Peyer's patch (tissue), 4 donors: ENCODE measurements at regions not wholly inside any gene's neighbourhood (a gene's known extent, or its start where the extent isn't known, plus 50 kb on each side); places are given as distances from the start of the nearest gene placed in this dataset.

ENCODE experiments used
- DNase-seq, 3 donors: peaks; one replicate each; pipeline ENCODE4 v3.0.0-alpha.2; 2017 to 2019
- H3K27ac ChIP-seq, 4 donors: fragments of 200-600 bp; sonication (generic); one replicate each; pipeline ENCODE4 v1.5.1; 2016 to 2019
- H3K27me3 ChIP-seq, 2 donors: fragments of 200-600 bp; sonication (generic); one replicate each; pipeline ENCODE4 v1.5.1; 2019
- H3K36me3 ChIP-seq, 3 donors: fragments of 200-600 bp; sonication (generic); one replicate each; pipeline ENCODE4 v1.5.1; 2016 to 2019
- H3K4me1 ChIP-seq, 4 donors: fragments of 200-600 bp; sonication (generic); one replicate each; pipeline ENCODE4 v1.5.1; 2016 to 2019
- H3K4me3 ChIP-seq, 4 donors: fragments of 200-600 bp; sonication (generic); 1 replicate in 3 of 4; 2 replicates in 1 of 4; pipeline ENCODE4 v1.5.1; 2016 to 2019; ENCODE audit warnings: mild to moderate bottlenecking in 1 of 4
- H3K9me3 ChIP-seq, 4 donors: fragments of 200-600 bp; sonication (generic); one replicate each; pipeline ENCODE4 v1.5.1; 2016 to 2019; ENCODE audit warnings: mild to moderate bottlenecking in 1 of 4
- CTCF ChIP-seq, 6 experiments: fragments of 450-650 bp in 4 of 6; fragments of 200-600 bp in 2 of 6; sonication (generic) in 1 of 6; IDR thresholded peaks; one replicate each; pipeline ENCODE4 v1.5.1; 2017 to 2019; ENCODE audit warnings: antibody characterized with exemption in 6 of 6, mild to moderate bottlenecking in 3 of 6, moderate library complexity in 1 of 6
- POLR2A ChIP-seq, 2 donors: fragments of 450-650 bp; IDR thresholded peaks; one replicate each; pipeline ENCODE4 v1.5.1; 2017; ENCODE audit warnings: antibody characterized with exemption in 2 of 2, mild to moderate bottlenecking in 2 of 2, moderate library complexity in 2 of 2

DNA sequence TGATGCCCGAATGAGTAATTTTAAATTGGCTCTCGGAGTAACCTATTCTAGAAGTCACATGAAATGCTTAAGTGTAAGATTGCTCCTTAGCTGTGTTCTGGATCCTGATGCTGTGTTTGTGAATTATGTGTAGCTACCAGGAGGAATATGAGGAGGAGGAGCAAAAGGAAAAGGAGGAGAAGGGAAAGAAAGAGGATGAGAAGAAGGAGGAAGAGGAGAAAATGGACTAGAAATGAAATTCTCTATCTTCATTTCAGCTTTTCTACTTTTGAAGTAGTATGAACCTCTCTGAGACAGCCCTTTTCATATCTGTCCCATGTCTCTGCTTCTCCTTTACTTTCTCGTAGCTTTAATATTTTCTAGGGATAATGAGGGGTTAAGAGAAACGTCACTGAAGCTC, 119.4 kb upstream of the ACTBL2 start:
- Histone ChIP-seq H3K27ac (no peak overlapping the region), H3K4me1 (no peaks in the 10 kb centered on the region), H3K4me3 (no peak overlapping the region), H3K36me3 (no peaks in the 10 kb centered on the region), H3K27me3 (no peaks in the 10 kb centered on the region), H3K9me3 (no peaks in the 10 kb centered on the region)
- DNase-seq: no peak
- TF ChIP-seq POLR2A (IDR thresholded peaks at IDR 0.05): no peak
- no peak for TF ChIP-seq CTCF (IDR thresholded peaks at IDR 0.05)

GRCh38 chr5:57600321-57600720, 117.7 kb upstream of the ACTBL2 start:
- no peaks in the 10 kb centered on the region for H3K4me1 ChIP-seq

GRCh38 chr5:57598756-57599155, 116.1 kb upstream of the ACTBL2 start:
- no peak for DNase-seq
- Histone ChIP-seq H3K27me3 (no peaks in the 10 kb centered on the region), H3K4me3 (no peak overlapping the region), H3K27ac (no peak overlapping the region), H3K36me3 (no peaks in the 10 kb centered on the region), H3K4me1 (no peaks in the 10 kb centered on the region), H3K9me3 (no peaks in the 10 kb centered on the region)
- TF ChIP-seq POLR2A (IDR thresholded peaks at IDR 0.05) (no peak), CTCF (IDR thresholded peaks at IDR 0.05) (no peak)

More at GRCh38 chr5:57600321-57600720, 117.7 kb upstream of the ACTBL2 start:
- Histone ChIP-seq H3K4me3 (no peak overlapping the region), H3K27ac (no peak overlapping the region), H3K9me3 (no peaks in the 10 kb centered on the region), H3K27me3 (no peaks in the 10 kb centered on the region), H3K36me3 (no peaks in the 10 kb centered on the region)
- TF ChIP-seq CTCF (IDR thresholded peaks at IDR 0.05) (no peak), POLR2A (IDR thresholded peaks at IDR 0.05) (no peak)
- DNase-seq: no peak

GRCh38 chr5:57598097-57598496, 115.5 kb upstream of the ACTBL2 start:
- Histone ChIP-seq H3K4me3 (no peak overlapping the region), H3K9me3 (no peaks in the 10 kb centered on the region), H3K36me3 (no peaks in the 10 kb centered on the region), H3K4me1 (no peaks in the 10 kb centered on the region), H3K27me3 (no peaks in the 10 kb centered on the region), H3K27ac (no peak overlapping the region)
- DNase-seq: no peak
- no peak for TF ChIP-seq POLR2A (IDR thresholded peaks at IDR 0.05)
- no peak for TF ChIP-seq CTCF (IDR thresholded peaks at IDR 0.05)

DNA sequence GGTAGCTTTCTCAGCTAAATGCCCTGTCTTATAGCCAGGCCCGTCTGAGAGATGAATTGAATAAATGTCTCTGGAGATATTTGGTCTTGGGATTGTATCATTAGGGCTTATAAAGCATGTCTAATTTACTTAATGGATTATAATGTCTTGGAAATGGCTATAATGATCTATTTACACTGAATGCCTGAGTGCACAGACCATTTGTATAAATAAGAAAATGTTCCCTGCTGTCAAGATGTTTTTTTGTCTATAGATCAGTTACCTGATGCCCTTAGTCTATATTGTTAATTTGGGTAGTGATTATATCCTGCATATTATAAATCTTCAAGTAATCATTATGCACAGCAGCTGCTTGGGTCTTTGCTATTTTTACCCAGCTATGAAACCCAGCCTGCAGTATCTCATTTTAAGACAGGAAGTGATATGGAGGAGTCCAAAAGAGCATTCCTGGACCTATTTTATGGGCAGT, 112.9 kb upstream of the ACTBL2 start:
- H3K4me1 ChIP-seq: no peaks in the 10 kb centered on the region
- no peaks in the 10 kb centered on the region for H3K36me3 ChIP-seq
- DNase-seq: no peak
- no peaks in the 10 kb centered on the region for H3K27me3 ChIP-seq
- H3K9me3 ChIP-seq: no peaks in the 10 kb centered on the region
- H3K27ac ChIP-seq: no peak overlapping the region
- H3K4me3 ChIP-seq: no peak overlapping the region
- TF ChIP-seq CTCF (IDR thresholded peaks at IDR 0.05): no peak
- no peak for TF ChIP-seq POLR2A (IDR thresholded peaks at IDR 0.05)

- H3K9me3 ChIP-seq: no peaks in the 10 kb centered on the region
- DNase-seq: no peak
- no peaks in the 10 kb centered on the region for H3K27me3 ChIP-seq
- no peaks in the 10 kb centered on the region for H3K4me1 ChIP-seq
- no peaks in the 10 kb centered on the region for H3K36me3 ChIP-seq
- TF ChIP-seq CTCF (IDR thresholded peaks at IDR 0.05): no peak
- TF ChIP-seq POLR2A (IDR thresholded peaks at IDR 0.05): no peak
- no peak overlapping the region for H3K27ac ChIP-seq
- H3K4me3 ChIP-seq: no peak overlapping the region
These were observed 111.8 kb upstream of the ACTBL2 start for GRCh38 chr5:57594436-57594835.
